Parathyroid adenoma (tissue), 2 donors: ENCODE measurements at regions not wholly inside any gene's neighbourhood (a gene's known extent, or its start where the extent isn't known, plus 50 kb on each side); places are given as distances from the start of the nearest gene placed in this dataset.

Experiments used
- H2AFZ ChIP-seq: fragments of 300-600 bp; sonication (generic); one replicate; pipeline ENCODE4 v1.7.0; 2017; ENCODE audit warnings: antibody characterized with exemption, mild to moderate bottlenecking
- H3K27ac ChIP-seq: fragments of 300-600 bp; sonication (generic); one replicate; pipeline ENCODE4 v1.7.0; 2017
- H3K27me3 ChIP-seq: fragments of 300-600 bp; sonication (generic); one replicate; pipeline ENCODE4 v1.7.0; 2017; ENCODE audit warnings: low read length; ENCODE audit not compliant: control insufficient read depth, insufficient read depth
- H3K36me3 ChIP-seq: fragments of 300-600 bp; sonication (generic); one replicate; pipeline ENCODE4 v1.7.0; 2017; ENCODE audit warnings: low read length; ENCODE audit not compliant: control insufficient read depth, insufficient read depth
- H3K4me1 ChIP-seq: fragments of 300-600 bp; sonication (generic); one replicate; pipeline ENCODE4 v1.7.0; 2017; ENCODE audit warnings: control low read depth
- H3K4me2 ChIP-seq: fragments of 300-600 bp; sonication (generic); one replicate; pipeline ENCODE4 v1.7.0; 2017; ENCODE audit warnings: low read length
- H3K4me3 ChIP-seq: fragments of 300-600 bp; sonication (generic); one replicate; pipeline ENCODE4 v1.7.0; 2017; ENCODE audit warnings: low read depth, low read length
- H3K79me2 ChIP-seq: fragments of 300-600 bp; sonication (generic); one replicate; pipeline ENCODE4 v1.7.0; 2017; ENCODE audit warnings: control low read depth
- H3K9ac ChIP-seq: fragments of 300-600 bp; sonication (generic); one replicate; pipeline ENCODE4 v1.7.0; 2017; ENCODE audit warnings: mild to moderate bottlenecking
- H3K9me3 ChIP-seq: fragments of 300-600 bp; sonication (generic); one replicate; pipeline ENCODE4 v1.7.0; 2017; ENCODE audit warnings: low read length; ENCODE audit not compliant: control insufficient read depth
- CTCF ChIP-seq: fragments of 300-600 bp; sonication (generic); IDR thresholded peaks from one replicate; pipeline ENCODE4 v1.7.0; 2017; ENCODE audit warnings: antibody characterized with exemption, mild to moderate bottlenecking
- donor health status: primary hyperparathyroidism.

- no peak overlapping the region for H3K4me2 ChIP-seq
- no peaks in the 10 kb centered on the region for H3K36me3 ChIP-seq
- no peak overlapping the region for H3K9ac ChIP-seq
- no peaks in the 10 kb centered on the region for H3K9me3 ChIP-seq
- H3K79me2 ChIP-seq = no peaks in the 10 kb centered on the region
- no peak overlapping the region for H2AFZ ChIP-seq
- no peaks in the 10 kb centered on the region for H3K4me1 ChIP-seq
- no peaks in the 10 kb centered on the region for H3K27me3 ChIP-seq
- TF ChIP-seq CTCF = no peak
- no peak overlapping the region for H3K27ac ChIP-seq
- H3K4me3 ChIP-seq = no peak overlapping the region
These were observed 599.3 kb upstream of the CELF2 start for GRCh38 chr10:10418387-10418786.

DNA sequence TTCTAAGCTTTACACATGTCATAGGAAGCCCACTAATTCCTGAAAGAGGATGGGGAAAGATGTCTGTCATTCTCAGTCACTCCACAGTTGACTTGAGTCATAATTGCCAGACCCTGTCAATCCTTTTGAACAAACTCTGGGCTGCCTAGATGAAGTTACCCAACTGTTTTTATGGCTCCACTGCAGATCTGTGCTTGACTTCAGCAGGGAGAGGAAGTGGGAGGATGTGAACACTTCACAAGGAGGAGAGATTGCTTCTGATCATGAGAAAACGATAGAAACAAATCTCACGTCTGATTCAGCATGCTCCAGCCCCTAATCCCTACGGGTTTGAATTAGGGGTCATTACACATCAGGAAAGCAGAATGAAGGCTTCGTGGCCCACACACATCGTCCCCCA is 596.6 kb upstream of the CELF2 start:
- Histone ChIP-seq H3K79me2 (no peaks in the 10 kb centered on the region), H3K27ac (no peak overlapping the region), H3K9me3 (no peaks in the 10 kb centered on the region), H3K27me3 (no peaks in the 10 kb centered on the region), H3K4me1 (no peaks in the 10 kb centered on the region), H3K4me2 (no peak overlapping the region), H2AFZ (no peak overlapping the region), H3K4me3 (no peak overlapping the region), H3K36me3 (no peaks in the 10 kb centered on the region), H3K9ac (no peak overlapping the region)
- no peak for TF ChIP-seq CTCF

- Histone ChIP-seq H3K27me3 (no peaks in the 10 kb centered on the region), H3K9ac (no peak overlapping the region), H3K9me3 (no peaks in the 10 kb centered on the region), H3K4me2 (no peak overlapping the region), H3K4me1 (no peaks in the 10 kb centered on the region), H3K27ac (no peak overlapping the region), H3K79me2 (no peaks in the 10 kb centered on the region), H3K4me3 (no peak overlapping the region), H3K36me3 (no peaks in the 10 kb centered on the region), H2AFZ (no peak overlapping the region)
- no peak for TF ChIP-seq CTCF
These were observed 586.1 kb upstream of the CELF2 start for GRCh38 chr10:10431422-10432066.

GRCh38 chr10:10432296-10433035 is 585.2 kb upstream of the CELF2 start:
- no peak for TF ChIP-seq CTCF
- Histone ChIP-seq H3K4me1 (no peaks in the 10 kb centered on the region), H3K4me3 (no peak overlapping the region), H3K79me2 (no peaks in the 10 kb centered on the region), H2AFZ (no peak overlapping the region), H3K4me2 (no peak overlapping the region), H3K9ac (no peak overlapping the region), H3K27ac (no peak overlapping the region), H3K36me3 (no peaks in the 10 kb centered on the region), H3K9me3 (no peaks in the 10 kb centered on the region), H3K27me3 (no peaks in the 10 kb centered on the region)

DNA sequence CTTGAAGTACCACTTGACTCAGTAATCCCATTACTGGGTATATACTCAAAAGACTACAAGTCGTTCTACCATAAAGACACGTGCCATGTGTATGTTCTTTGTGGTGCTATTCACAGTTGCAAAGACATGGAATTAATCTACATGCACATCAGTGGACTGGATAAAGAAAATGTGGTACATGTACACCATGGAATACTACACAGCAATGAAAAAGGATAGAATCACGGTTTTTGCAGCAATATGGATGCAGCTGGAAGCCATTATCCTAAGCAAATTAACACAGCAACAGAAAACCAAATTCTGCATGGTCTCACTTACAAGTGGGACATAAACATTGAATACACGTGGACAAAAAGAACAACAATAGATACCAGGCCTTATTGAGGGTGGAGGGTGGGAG is 583.4 kb upstream of the CELF2 start:
- H2AFZ ChIP-seq = no peak overlapping the region
- H3K9ac ChIP-seq = no peak overlapping the region
- H3K9me3 ChIP-seq = no peaks in the 10 kb centered on the region
- no peak for TF ChIP-seq CTCF
- H3K4me2 ChIP-seq = no peak overlapping the region
- no peaks in the 10 kb centered on the region for H3K27me3 ChIP-seq
- no peaks in the 10 kb centered on the region for H3K36me3 ChIP-seq
- no peak overlapping the region for H3K27ac ChIP-seq
- H3K79me2 ChIP-seq = no peaks in the 10 kb centered on the region
- H3K4me1 ChIP-seq = no peaks in the 10 kb centered on the region
- H3K4me3 ChIP-seq = no peak overlapping the region
